Ammon's horn (tissue), 1 donor: ENCODE measurements at regions not wholly inside any gene's neighbourhood (a gene's known extent, or its start where the extent isn't known, plus 50 kb on each side); places are given as distances from the start of the nearest gene placed in this dataset.

Experiments used
- DNase-seq: peaks from one replicate; pipeline ENCODE4 v3.0.0-alpha.2; 2016; ENCODE audit warnings: low spot score

GRCh38 chr2:64196963-64197362 lies 52.7 kb upstream of the PELI1 start:
- DNase-seq: no peak

- no peak for DNase-seq
These were observed 56.9 kb upstream of the PELI1 start for GRCh38 chr2:64201151-64201550.

- no peak for DNase-seq
These were observed 58.1 kb upstream of the PELI1 start for GRCh38 chr2:64202206-64202845.

- DNase-seq: no peak
These were observed 59.1 kb upstream of the PELI1 start for GRCh38 chr2:64203131-64203857.

GRCh38 chr2:64203858-64204632 lies 59.8 kb upstream of the PELI1 start:
- DNase-seq: peak; percentile 54

- DNase-seq: no peak
These were observed 60.5 kb upstream of the PELI1 start for GRCh38 chr2:64204703-64205102.

GRCh38 chr2:64205415-64205814 lies 61.2 kb upstream of the PELI1 start:
- no peak for DNase-seq

GRCh38 chr2:64207573-64207972 lies 63.4 kb upstream of the PELI1 start:
- DNase-seq: no peak

- no peak for DNase-seq
These were observed 66.6 kb upstream of the PELI1 start for GRCh38 chr2:64210816-64211215.

GRCh38 chr2:64211276-64211921 lies 67.2 kb upstream of the PELI1 start:
- DNase-seq: no peak

- no peak for DNase-seq
These were observed 68.1 kb upstream of the PELI1 start for GRCh38 chr2:64212346-64212745.

- no peak for DNase-seq
These were observed 68.6 kb upstream of the PELI1 start for GRCh38 chr2:64212801-64213321.

GRCh38 chr2:64213532-64214275 lies 69.5 kb upstream of the PELI1 start:
- no peak for DNase-seq

- no peak for DNase-seq
These were observed 70.3 kb upstream of the PELI1 start for GRCh38 chr2:64214281-64215115.

- no peak for DNase-seq
These were observed 73.1 kb upstream of the PELI1 start for GRCh38 chr2:64217198-64217869.

- no peak for DNase-seq
These were observed 74.0 kb upstream of the PELI1 start for GRCh38 chr2:64218137-64218802.

- DNase-seq: no peak
These were observed 74.9 kb upstream of the PELI1 start for GRCh38 chr2:64219149-64219548.

- DNase-seq: no peak
These were observed 76.0 kb upstream of the PELI1 start for GRCh38 chr2:64220265-64220664.

GRCh38 chr2:64220894-64221617 lies 76.8 kb upstream of the PELI1 start:
- DNase-seq: no peak
